Mesothelial cell of epicardium (in vitro differentiated cells): ENCODE measurements at regions not wholly inside any gene's neighbourhood (a gene's known extent, or its start where the extent isn't known, plus 50 kb on each side); places are given as distances from the start of the nearest gene placed in this dataset.

ENCODE experiments used
- DNase-seq, 2 experiments: peaks; one replicate each; pipeline ENCODE4 v3.0.0; 2021; ENCODE audit warnings: low spot score in 2 of 2; ENCODE audit not compliant: unreplicated experiment in 2 of 2
- H3K27ac Mint-ChIP-seq: 2 replicates; pipeline ENCODE4 v1.8.0; 2021; ENCODE audit warnings: mixed read lengths
- H3K27me3 Mint-ChIP-seq: 2 replicates; pipeline ENCODE4 v1.8.0; 2021; ENCODE audit warnings: low read depth, mixed read lengths
- H3K36me3 Mint-ChIP-seq: 2 replicates; pipeline ENCODE4 v1.8.0; 2021; ENCODE audit warnings: mixed read lengths
- H3K4me1 Mint-ChIP-seq: 2 replicates; pipeline ENCODE4 v1.8.0; 2021; ENCODE audit warnings: mixed read lengths
- H3K4me3 Mint-ChIP-seq: 2 replicates; pipeline ENCODE4 v1.8.0; 2021; ENCODE audit warnings: mild to moderate bottlenecking, moderate library complexity, mixed read lengths
- H3K9me3 Mint-ChIP-seq: 2 replicates; pipeline ENCODE4 v1.8.0; 2021; ENCODE audit warnings: mixed read lengths
- TF ChIP-seq, protein P1 (sequence below): fragments of 200-600 bp; sonication (generic); IDR thresholded peaks from one replicate; pipeline ENCODE4 v1.5.0; 2021; ENCODE audit warnings: antibody characterized with exemption; ENCODE audit not compliant: unreplicated experiment

GRCh38 chr6:11388983-11389944 lies 148.3 kb upstream of the TMEM170B start:
- Mint-ChIP-seq H3K9me3 (peaks cover 5% of the 10 kb centered on the region), H3K27me3 (no peaks in the 10 kb centered on the region), H3K36me3 (no peaks in the 10 kb centered on the region), H3K4me1 (peaks cover 28% of the 10 kb centered on the region), H3K27ac (no peak overlapping the region), H3K4me3 (no peak overlapping the region)
- DNase-seq, result no peak
- TF ChIP-seq, protein P1, sequence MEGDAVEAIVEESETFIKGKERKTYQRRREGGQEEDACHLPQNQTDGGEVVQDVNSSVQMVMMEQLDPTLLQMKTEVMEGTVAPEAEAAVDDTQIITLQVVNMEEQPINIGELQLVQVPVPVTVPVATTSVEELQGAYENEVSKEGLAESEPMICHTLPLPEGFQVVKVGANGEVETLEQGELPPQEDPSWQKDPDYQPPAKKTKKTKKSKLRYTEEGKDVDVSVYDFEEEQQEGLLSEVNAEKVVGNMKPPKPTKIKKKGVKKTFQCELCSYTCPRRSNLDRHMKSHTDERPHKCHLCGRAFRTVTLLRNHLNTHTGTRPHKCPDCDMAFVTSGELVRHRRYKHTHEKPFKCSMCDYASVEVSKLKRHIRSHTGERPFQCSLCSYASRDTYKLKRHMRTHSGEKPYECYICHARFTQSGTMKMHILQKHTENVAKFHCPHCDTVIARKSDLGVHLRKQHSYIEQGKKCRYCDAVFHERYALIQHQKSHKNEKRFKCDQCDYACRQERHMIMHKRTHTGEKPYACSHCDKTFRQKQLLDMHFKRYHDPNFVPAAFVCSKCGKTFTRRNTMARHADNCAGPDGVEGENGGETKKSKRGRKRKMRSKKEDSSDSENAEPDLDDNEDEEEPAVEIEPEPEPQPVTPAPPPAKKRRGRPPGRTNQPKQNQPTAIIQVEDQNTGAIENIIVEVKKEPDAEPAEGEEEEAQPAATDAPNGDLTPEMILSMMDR, result no peak

DNA sequence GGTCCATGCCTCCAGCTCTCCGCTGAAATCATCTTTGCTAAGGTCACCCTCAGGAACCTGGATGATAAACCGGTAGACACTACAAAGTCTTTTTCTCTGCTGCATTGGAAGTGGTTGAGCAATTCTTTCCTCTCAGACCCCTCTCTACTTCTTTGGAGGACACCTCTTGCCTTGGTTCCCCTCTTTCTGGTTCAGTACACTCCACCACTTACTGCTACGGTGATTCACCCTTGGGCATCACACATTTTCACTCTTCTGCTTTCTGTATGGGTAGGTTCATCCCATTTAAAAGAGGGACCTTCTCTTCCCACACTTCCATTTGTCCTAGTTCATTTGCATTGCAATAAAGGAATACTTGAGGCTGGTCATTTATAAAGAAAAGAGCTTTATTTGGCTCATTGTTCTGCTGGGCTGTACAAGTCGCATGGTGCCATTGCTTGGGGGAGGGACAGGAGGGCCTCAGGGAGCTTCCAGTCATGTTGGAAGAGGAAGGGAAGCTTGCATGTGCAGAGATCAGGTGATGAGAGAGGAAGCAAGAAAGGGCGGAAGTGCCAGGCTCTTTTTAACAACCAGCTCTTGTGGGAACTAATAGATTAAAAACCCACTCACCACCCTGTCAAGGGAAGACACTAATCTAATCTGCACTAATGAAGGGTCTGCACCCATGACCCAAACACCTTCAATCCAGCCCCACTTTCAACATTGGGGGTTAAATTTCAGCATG lies 149.7 kb upstream of the TMEM170B start:
- Mint-ChIP-seq H3K27me3 (no peaks in the 10 kb centered on the region), H3K36me3 (no peaks in the 10 kb centered on the region), H3K4me3 (no peak overlapping the region), H3K9me3 (peaks cover 5% of the 10 kb centered on the region), H3K4me1 (peaks cover 22% of the 10 kb centered on the region), H3K27ac (no peak overlapping the region)
- no peak for DNase-seq
- TF ChIP-seq, protein P1, result no peak

GRCh38 chr6:11386726-11387125 lies 150.8 kb upstream of the TMEM170B start:
- H3K4me3 Mint-ChIP-seq, result no peak overlapping the region
- H3K4me1 Mint-ChIP-seq, result peaks cover 15% of the 10 kb centered on the region
- H3K36me3 Mint-ChIP-seq, result no peaks in the 10 kb centered on the region
- H3K27me3 Mint-ChIP-seq, result no peaks in the 10 kb centered on the region
- H3K9me3 Mint-ChIP-seq, result no peaks in the 10 kb centered on the region
- TF ChIP-seq, protein P1, result no peak
- no peak for DNase-seq
- no peak overlapping the region for H3K27ac Mint-ChIP-seq

GRCh38 chr6:11386323-11386722 lies 151.2 kb upstream of the TMEM170B start:
- Mint-ChIP-seq H3K27ac (no peak overlapping the region), H3K36me3 (no peaks in the 10 kb centered on the region), H3K4me1 (peaks cover 16% of the 10 kb centered on the region), H3K9me3 (no peaks in the 10 kb centered on the region), H3K27me3 (no peaks in the 10 kb centered on the region), H3K4me3 (no peak overlapping the region)
- no peak for DNase-seq
- TF ChIP-seq, protein P1, result no peak

- DNase-seq, result no peak
- no peak overlapping the region for H3K4me3 Mint-ChIP-seq
- H3K36me3 Mint-ChIP-seq, result no peaks in the 10 kb centered on the region
- peaks cover 19% of the 10 kb centered on the region for H3K4me1 Mint-ChIP-seq
- H3K9me3 Mint-ChIP-seq, result no peaks in the 10 kb centered on the region
- TF ChIP-seq, protein P1, result no peak
- H3K27me3 Mint-ChIP-seq, result no peaks in the 10 kb centered on the region
- no peak overlapping the region for H3K27ac Mint-ChIP-seq
Observed at GRCh38 chr6:11384531-11385309, 152.3 kb upstream of the NEDD9 start.
